Calu3 (cell line): ENCODE measurements at regions not wholly inside any gene's neighbourhood (a gene's known extent, or its start where the extent isn't known, plus 50 kb on each side); places are given as distances from the start of the nearest gene placed in this dataset.

ENCODE experiments used
- BruUV-seq: library from RNA; stranded (reverse); fragments of 400-500 nt; replicated peaks from 2 replicates; lab custom pipeline; 2021; lab: Mats Ljungman, UMichigan
- CTCF ChIA-PET: fragments of 300-600 bp; sonication (Branson Sonifier 250); formaldehyde crosslinking; loops from one replicate; lab custom pipeline; 2022; ENCODE audit warnings: antibody characterized with exemption; lab: Charles Lee
- DNase-seq: peaks from one replicate; pipeline ENCODE4 v3.0.0; 2022
- H3K27ac Mint-ChIP-seq: one replicate; pipeline ENCODE4 v1.8.0; 2022; ENCODE audit warnings: mixed read lengths; ENCODE audit not compliant: unreplicated experiment
- H3K27me3 Mint-ChIP-seq: one replicate; pipeline ENCODE4 v1.8.0; 2022; ENCODE audit warnings: mixed read lengths; ENCODE audit not compliant: unreplicated experiment
- H3K36me3 Mint-ChIP-seq: one replicate; pipeline ENCODE4 v1.8.0; 2022; ENCODE audit warnings: mild to moderate bottlenecking, moderate library complexity, mixed read lengths; ENCODE audit not compliant: insufficient read depth, unreplicated experiment
- H3K4me1 Mint-ChIP-seq: one replicate; pipeline ENCODE4 v1.8.0; 2022; ENCODE audit warnings: mild to moderate bottlenecking, low read depth, mixed read lengths; ENCODE audit not compliant: unreplicated experiment
- H3K4me3 Mint-ChIP-seq: one replicate; pipeline ENCODE4 v1.8.0; 2022; ENCODE audit warnings: mild to moderate bottlenecking, low read depth, moderate library complexity, mixed read lengths; ENCODE audit not compliant: unreplicated experiment
- H3K9me3 Mint-ChIP-seq: one replicate; pipeline ENCODE4 v1.8.0; 2022; ENCODE audit warnings: low read depth, mixed read lengths; ENCODE audit not compliant: unreplicated experiment
- CTCF ChIP-seq: fragments of 200-600 bp; IDR thresholded peaks from one replicate; pipeline ENCODE4 v1.8.0; 2022; ENCODE audit warnings: antibody characterized with exemption; ENCODE audit not compliant: unreplicated experiment
- intact Hi-C: fragments of 100-400 bp; cut with micrococcal nuclease; formaldehyde crosslinking; loops from one replicate; pipeline ENCODE4 v1.10.0; 2022; ENCODE audit not compliant: unreplicated experiment

DNA sequence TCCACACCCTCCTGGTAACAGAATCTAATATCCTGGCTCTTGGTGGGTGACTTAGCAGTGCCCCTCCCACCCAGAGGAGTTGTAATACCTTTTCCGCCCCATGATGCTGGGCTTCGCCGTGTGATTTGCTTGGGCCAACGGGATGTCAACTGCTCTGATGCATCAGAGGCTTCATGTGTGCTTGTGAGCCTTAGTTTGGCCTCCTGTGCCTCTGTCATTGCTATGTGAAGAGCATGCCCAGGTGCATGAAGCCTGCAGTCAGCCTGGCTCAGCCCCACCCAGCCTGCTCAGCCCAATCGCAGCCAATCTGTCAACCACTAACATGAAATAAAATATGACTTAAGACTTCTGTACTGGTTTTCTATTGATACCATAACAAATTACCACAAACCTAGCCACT lies 201.2 kb upstream of the RPL38 start:
- H3K9me3 Mint-ChIP-seq: no peaks in the 10 kb centered on the region
- H3K27ac Mint-ChIP-seq: no peak overlapping the region
- BruUV-seq: no TSS peak
- CTCF ChIA-PET: interaction anchor here (0.7 kb wide), 1 partner anchor 781 kb away, joined by 3 read pairs; no protein-coding TSS in a partner anchor
- no peak overlapping the region for H3K4me3 Mint-ChIP-seq
- H3K4me1 Mint-ChIP-seq: no peaks in the 10 kb centered on the region
- no peaks in the 10 kb centered on the region for H3K36me3 Mint-ChIP-seq
- no peak for TF ChIP-seq CTCF
- no peak for DNase-seq
- H3K27me3 Mint-ChIP-seq: peaks cover 81% of the 10 kb centered on the region
- intact Hi-C loops: no loop called here

DNA sequence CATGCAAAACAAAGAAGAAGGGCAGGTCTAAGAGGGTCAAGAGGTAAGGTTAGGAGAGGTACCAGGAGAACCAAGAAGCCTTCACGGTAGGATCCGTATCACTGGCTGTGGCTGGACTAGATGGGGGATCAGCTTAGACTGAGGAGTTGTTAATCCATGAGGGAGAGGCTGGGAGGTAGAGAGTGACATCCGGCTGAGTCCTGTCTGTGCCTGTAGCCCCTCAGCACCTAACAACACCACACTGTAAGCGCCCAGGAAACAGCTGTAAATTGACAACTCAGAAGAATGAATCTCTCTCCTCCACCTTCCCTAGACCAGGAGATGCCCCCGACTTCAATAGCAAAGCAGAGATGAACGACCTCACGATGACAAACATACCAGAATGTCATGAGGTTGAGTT lies 199.4 kb upstream of the RPL38 start:
- no peaks in the 10 kb centered on the region for H3K36me3 Mint-ChIP-seq
- BruUV-seq: no TSS peak
- peaks cover 83% of the 10 kb centered on the region for H3K27me3 Mint-ChIP-seq
- no peaks in the 10 kb centered on the region for H3K9me3 Mint-ChIP-seq
- intact Hi-C loops: no loop called here
- no peak overlapping the region for H3K27ac Mint-ChIP-seq
- CTCF ChIA-PET: no interaction called here
- TF ChIP-seq CTCF: no peak
- DNase-seq: no peak
- H3K4me1 Mint-ChIP-seq: no peaks in the 10 kb centered on the region
- H3K4me3 Mint-ChIP-seq: no peak overlapping the region

- no TSS peak for BruUV-seq
- H3K27me3 Mint-ChIP-seq: peaks cover 83% of the 10 kb centered on the region
- CTCF ChIA-PET: no interaction called here
Observed at GRCh38 chr17:74005790-74006189, 197.7 kb upstream of the RPL38 start.

GRCh38 chr17:74006371-74006770 lies 197.1 kb upstream of the RPL38 start:
- TF ChIP-seq CTCF: no peak
- intact Hi-C loops: no loop called here
- Mint-ChIP-seq H3K9me3 (no peaks in the 10 kb centered on the region), H3K27ac (no peak overlapping the region), H3K4me3 (no peak overlapping the region), H3K36me3 (no peaks in the 10 kb centered on the region), H3K27me3 (peaks cover 88% of the 10 kb centered on the region), H3K4me1 (no peaks in the 10 kb centered on the region)
- BruUV-seq: no TSS peak
- no peak for DNase-seq
- CTCF ChIA-PET: no interaction called here

More at GRCh38 chr17:74005790-74006189, 197.7 kb upstream of the RPL38 start:
- Mint-ChIP-seq H3K9me3 (no peaks in the 10 kb centered on the region), H3K27ac (no peak overlapping the region), H3K4me1 (no peaks in the 10 kb centered on the region), H3K4me3 (no peak overlapping the region), H3K36me3 (no peaks in the 10 kb centered on the region)
- no peak for DNase-seq
- TF ChIP-seq CTCF: no peak
- intact Hi-C loops: no loop called here
